ENCODE measurements at regions not wholly inside any gene's neighbourhood (a gene's known extent, or its start where the extent isn't known, plus 50 kb on each side); places are given as distances from the start of the nearest gene placed in this dataset.
"Not testable (repeated sequence)": the region's sequence is repeated elsewhere in the genome, so short reads cannot be mapped to it uniquely, and the experiment has no call there.

DNA sequence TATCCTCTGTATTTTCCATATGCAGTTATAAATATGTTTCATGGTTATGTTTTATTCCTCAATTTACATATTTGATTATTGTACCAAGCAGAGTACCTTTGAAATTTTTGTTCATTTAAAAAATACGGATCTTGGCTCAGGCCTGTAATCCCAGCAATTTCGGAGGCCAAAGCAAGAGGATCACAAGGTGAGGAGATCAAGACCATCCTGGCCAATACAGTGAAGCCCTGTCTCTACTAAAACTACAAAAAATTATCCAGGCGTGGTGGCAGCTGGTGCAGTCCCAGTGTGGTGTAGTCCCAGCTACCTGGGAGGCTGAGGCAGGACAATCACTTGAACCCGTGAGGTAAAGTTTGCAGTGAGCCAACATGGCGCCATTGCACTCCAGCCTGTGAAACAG, 251.2 kb upstream of the TPTE start:
- WGBS, 2 donors: 36 to 48% methylated on average over 5 of the region's 5 CpGs
- DNase-seq, H3K4me3 ChIP-seq, H3K27me3 ChIP-seq, H3K9me3 ChIP-seq, H3K4me1 ChIP-seq, H3K27ac ChIP-seq, H3K36me3 ChIP-seq: not testable (repeated sequence)
- peak in 1 of 2 donors; percentile 74 for ATAC-seq (ENCODE audit: low FRiP score in 2 of 2)

DNA sequence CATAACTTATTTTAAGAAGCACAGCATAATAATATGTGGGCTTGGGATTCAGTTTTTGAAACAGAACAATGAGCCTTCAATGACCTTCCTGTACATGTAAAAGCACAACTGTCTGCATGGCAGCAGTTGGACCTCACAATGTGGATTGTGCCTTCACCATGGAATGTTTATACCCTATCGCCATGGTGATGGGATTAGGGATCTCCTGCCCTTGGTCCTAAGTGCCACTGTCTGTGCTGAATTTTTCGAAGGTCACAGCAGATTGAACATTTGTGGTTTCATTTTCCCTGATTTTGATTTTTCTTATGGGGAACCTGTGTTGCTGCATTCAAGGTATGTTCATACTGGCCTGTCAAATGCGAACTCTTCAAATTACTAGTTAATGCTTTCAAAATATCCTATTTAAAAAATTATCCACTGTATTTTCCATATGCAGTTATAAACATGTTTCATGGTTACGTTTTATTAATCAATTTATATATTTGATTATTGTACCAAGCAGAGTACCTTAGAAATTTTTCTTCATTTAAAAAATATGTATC, 249.6 kb upstream of the TPTE start:
- 60 to 71% methylated on average over 4 of the region's 4 CpGs for WGBS, 2 donors
- not testable (repeated sequence) for H3K27ac ChIP-seq, H3K36me3 ChIP-seq

GRCh38 chr21:10272216-10272615, 249.2 kb upstream of the TPTE start:
- 49 to 67% methylated on average over 5 of the region's 5 CpGs for WGBS, 2 donors
- no peaks in the 10 kb centered on the region for H3K36me3 ChIP-seq

More for the DNA sequence above, 249.6 kb upstream of the TPTE start:
- H3K27me3 ChIP-seq, H3K9me3 ChIP-seq, H3K4me1 ChIP-seq, H3K4me3 ChIP-seq, DNase-seq: not testable (repeated sequence)
- peak in 1 of 2 donors; percentile 53 for ATAC-seq (ENCODE audit: low FRiP score in 2 of 2)

DNA sequence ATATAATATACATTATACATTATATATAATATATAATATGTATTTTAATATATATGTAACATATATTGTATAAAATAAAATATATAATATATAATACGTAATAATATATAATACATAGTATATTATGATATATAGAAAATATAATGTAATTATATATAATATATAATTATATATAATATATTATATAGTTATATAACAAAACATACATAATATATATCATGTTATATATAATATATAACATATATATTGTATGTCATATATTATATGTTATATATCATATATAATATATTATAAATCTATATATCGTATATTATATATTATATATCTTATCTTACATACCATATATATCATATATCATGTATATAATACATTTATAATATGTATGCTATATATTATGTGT, 248.2 kb upstream of the TPTE start:
- Histone ChIP-seq H3K27me3 (no peaks in the 10 kb centered on the region), H3K4me1 (no peaks in the 10 kb centered on the region), H3K36me3 (no peaks in the 10 kb centered on the region), H3K4me3 (no peak overlapping the region), H3K9me3 (peaks cover 0 to 4% (median 0%) of the 10 kb centered on the region in 4 donors), H3K27ac (no peak overlapping the region)
- no peak for DNase-seq
- 33% methylated on average over 1 of the region's 2 CpGs; no CpG with 5 or more reads in 1 of the 2 donors for WGBS, 2 donors
- no peak for ATAC-seq (ENCODE audit: low FRiP score in 2 of 2)
- no peak for TF ChIP-seq POLR2A (IDR thresholded peaks at IDR 0.05)
- no peak for TF ChIP-seq CTCF (IDR thresholded peaks at IDR 0.05)
- no peak for TF ChIP-seq POLR2AphosphoS5 (IDR thresholded peaks at IDR 0.05)
- TF ChIP-seq EP300 (IDR thresholded peaks at IDR 0.05): no peak

More at GRCh38 chr21:10272216-10272615, 249.2 kb upstream of the TPTE start:
- TF ChIP-seq POLR2A (IDR thresholded peaks at IDR 0.05): no peak
- no peak for TF ChIP-seq EP300 (IDR thresholded peaks at IDR 0.05)
- no peak for TF ChIP-seq POLR2AphosphoS5 (IDR thresholded peaks at IDR 0.05)
- no peak for TF ChIP-seq CTCF (IDR thresholded peaks at IDR 0.05)
- DNase-seq (no peak), ATAC-seq (ENCODE audit: low FRiP score in 2 of 2) (peak in 1 of 2 donors; percentile 97)
- Histone ChIP-seq H3K27ac (no peak overlapping the region), H3K4me1 (no peaks in the 10 kb centered on the region), H3K9me3 (peaks cover 0 to 4% (median 0%) of the 10 kb centered on the region in 4 donors), H3K4me3 (no peak overlapping the region), H3K27me3 (no peaks in the 10 kb centered on the region)

DNA sequence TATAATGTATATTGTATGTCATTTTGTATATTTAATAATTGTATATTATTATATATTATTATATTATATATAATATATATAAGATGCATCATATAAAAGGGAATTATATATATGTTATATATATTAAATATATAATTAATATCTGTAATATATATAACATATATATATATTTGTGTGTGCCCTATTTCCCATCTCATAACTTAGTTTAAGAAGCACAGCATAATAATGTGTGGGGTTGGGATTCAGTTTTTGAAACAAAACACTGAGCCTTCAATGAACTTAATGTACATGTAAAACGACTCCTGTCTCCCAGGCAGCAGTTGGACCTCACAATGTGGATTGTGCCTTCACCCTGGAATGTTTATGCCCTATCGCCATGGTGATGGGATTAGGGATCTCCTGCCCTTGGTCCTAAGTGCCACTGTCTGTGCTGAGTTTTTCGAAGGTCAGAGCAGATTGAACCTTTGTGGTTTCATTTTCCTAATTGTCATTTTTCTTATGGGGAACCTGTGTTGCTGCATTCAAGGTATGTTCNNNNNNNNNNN, 247.5 kb upstream of the TPTE start:
- H3K27me3 ChIP-seq, H3K27ac ChIP-seq, DNase-seq, H3K4me1 ChIP-seq, H3K9me3 ChIP-seq, H3K36me3 ChIP-seq, H3K4me3 ChIP-seq: not testable (repeated sequence)
- ATAC-seq (ENCODE audit: low FRiP score in 2 of 2): peak in 1 of 2 donors; percentile 90
- WGBS, 2 donors: 53 to 73% methylated on average over 3 of the region's 3 CpGs

All from upper lobe of left lung (tissue), 6 donors.